GM12892 (cell line): ENCODE measurements at regions not wholly inside any gene's neighbourhood (a gene's known extent, or its start where the extent isn't known, plus 50 kb on each side); places are given as distances from the start of the nearest gene placed in this dataset.

Experiments
- POLR2A ChIP-seq: IDR thresholded peaks from 2 replicates; pipeline ENCODE4 v1.6.1; 2011; ENCODE audit warnings: low read depth, low read length, control low read depth
- POLR2AphosphoS5 ChIP-seq: IDR thresholded peaks from 2 replicates; pipeline ENCODE4 v1.6.1; 2011; ENCODE audit warnings: low read depth, low read length, control low read depth
- TAF1 ChIP-seq: IDR thresholded peaks from 2 replicates; pipeline ENCODE4 v1.6.1; 2011; ENCODE audit warnings: low read depth, mild to moderate bottlenecking, control low read depth, low read length, borderline replicate concordance

GRCh38 chr6:154650351-154650750, 82.9 kb upstream of the SCAF8 start:
- TF ChIP-seq POLR2A: no peak
- TF ChIP-seq POLR2AphosphoS5: no peak
- no peak for TF ChIP-seq TAF1
